GM21825 (cell line): ENCODE measurements at regions not wholly inside any gene's neighbourhood (a gene's known extent, or its start where the extent isn't known, plus 50 kb on each side); places are given as distances from the start of the nearest gene placed in this dataset.
"Not testable (repeated sequence)": the region's sequence is repeated elsewhere in the genome, so short reads cannot be mapped to it uniquely, and the experiment has no call there.

ENCODE experiments used
- ATAC-seq: cut with Tn5 transposase; IDR thresholded peaks from one replicate; pipeline ENCODE4 v1.9.1; 2021; ENCODE audit warnings: mild to moderate bottlenecking, moderate library complexity; ENCODE audit not compliant: unreplicated experiment

DNA sequence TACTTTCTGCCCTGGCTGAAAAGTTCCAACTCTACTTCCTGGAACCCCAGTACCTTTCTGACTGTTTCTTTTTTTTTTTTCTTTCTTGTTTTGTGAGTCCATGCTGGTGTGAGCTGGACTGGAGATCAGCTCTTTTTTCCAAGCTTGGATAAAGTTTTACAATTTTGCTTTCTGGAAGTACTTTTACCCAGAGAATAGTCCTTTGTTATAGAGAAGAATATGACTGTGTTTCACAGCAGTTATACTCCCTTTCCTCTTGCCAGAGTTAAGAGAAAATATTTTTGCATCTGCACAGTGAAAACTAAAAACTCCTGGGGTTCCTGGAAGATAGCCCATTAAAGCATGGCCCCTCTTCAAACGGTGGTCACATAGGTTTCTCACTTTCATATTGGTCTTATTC is 1100.6 kb downstream of the OTOL1 start:
- ATAC-seq: no peak

- not testable (repeated sequence) for ATAC-seq
These were observed 1101.9 kb downstream of the OTOL1 start for GRCh38 chr3:162598500-162598899.

- ATAC-seq: not testable (repeated sequence)
These were observed 1103.1 kb downstream of the OTOL1 start for GRCh38 chr3:162599742-162600141.

- no peak for ATAC-seq
These were observed 1104.6 kb downstream of the OTOL1 start for GRCh38 chr3:162601101-162601670.

GRCh38 chr3:162602619-162603018 is 1106.0 kb downstream of the OTOL1 start:
- no peak for ATAC-seq

DNA sequence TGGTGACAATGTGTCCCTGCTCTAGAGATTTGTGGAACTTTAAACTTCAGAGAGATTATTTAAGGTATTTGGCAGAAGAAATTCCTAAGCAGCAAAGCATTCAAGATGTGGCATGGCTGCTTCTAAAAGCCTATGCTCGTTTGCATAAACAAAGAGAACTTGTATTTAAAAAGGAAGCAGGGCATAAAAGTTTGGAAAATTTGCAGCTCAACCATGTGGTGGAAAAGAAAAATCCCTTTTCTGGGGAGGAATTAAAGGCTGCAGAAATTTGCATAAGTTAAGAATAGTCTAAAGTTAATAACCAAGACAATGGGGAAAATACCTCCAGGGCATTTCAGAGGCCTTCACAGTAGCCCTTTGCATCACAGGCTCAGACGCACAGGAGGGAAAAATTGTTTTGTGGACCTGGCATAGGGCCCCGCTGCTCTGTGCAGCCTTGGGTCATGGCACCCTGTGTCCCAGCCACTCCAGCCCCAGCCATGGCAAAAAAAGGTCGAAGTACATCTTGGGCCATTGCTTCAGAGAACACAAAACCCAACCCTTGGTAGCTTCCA is 1109.1 kb downstream of the OTOL1 start:
- ATAC-seq: no peak

- ATAC-seq: no peak
These were observed 1113.7 kb downstream of the OTOL1 start for GRCh38 chr3:162610261-162610660.

- ATAC-seq: no peak
These were observed 1116.4 kb downstream of the OTOL1 start for GRCh38 chr3:162612991-162613390.

GRCh38 chr3:162626172-162626571 is 1129.6 kb downstream of the OTOL1 start:
- no peak for ATAC-seq

DNA sequence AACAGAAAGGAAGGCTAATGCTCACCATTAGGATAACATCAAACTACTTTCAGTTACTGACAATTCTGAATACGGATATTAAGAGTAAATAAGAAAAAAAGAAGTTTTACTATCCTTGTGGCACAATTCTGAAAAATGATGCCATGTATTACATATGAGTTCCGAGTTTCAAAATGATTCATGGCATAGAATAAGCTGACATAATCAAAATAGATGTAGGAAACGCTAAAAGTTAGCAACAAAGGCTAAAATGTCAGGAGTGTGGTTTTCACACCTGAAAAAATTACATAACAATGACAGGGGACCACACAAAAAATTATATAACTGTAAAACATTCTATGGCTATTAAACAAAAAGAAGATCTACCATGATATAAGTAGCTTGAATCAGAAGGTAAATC is 1131.9 kb downstream of the OTOL1 start:
- ATAC-seq: no peak

GRCh38 chr3:162629372-162629771 is 1132.8 kb downstream of the OTOL1 start:
- no peak for ATAC-seq

DNA sequence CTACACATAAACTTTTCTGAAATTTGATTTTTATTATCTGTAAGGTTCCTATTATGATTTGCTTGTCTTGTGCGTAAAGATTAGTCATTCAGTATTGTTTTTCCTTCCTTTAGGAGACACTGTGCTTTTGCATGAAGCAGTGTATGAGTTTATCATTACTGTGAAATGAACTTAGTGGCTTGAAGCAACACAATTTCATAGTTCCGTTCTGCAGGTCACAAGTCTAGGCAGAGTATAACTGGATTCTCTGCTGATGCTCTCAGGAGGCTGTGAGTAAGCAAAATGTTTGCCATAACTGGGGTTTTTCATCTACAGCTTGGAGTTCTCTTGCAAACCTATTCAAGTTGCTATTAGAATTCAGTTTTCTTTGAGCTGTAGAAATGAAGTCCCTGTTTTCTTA is 1136.1 kb downstream of the OTOL1 start:
- ATAC-seq: no peak

DNA sequence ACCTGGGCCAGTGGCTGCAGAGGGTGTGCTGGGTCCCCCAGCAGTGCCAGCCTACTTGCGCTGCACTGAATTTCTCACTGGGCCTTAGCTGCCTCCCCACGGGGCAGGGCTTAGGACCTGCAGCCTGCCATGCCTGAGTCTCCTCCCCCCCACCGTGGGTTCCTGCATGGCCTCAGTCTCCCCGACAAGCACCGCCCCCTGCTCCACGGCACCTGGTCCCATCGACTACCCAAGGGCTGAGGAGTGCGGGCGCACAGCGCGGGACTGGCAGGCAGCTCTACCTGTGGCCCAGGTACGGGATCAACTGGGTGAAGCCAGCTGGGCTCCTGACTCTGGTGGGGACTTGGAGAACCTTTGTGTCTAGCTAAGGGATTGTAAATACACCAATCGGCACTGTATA is 1143.6 kb downstream of the OTOL1 start:
- ATAC-seq: not testable (repeated sequence)

DNA sequence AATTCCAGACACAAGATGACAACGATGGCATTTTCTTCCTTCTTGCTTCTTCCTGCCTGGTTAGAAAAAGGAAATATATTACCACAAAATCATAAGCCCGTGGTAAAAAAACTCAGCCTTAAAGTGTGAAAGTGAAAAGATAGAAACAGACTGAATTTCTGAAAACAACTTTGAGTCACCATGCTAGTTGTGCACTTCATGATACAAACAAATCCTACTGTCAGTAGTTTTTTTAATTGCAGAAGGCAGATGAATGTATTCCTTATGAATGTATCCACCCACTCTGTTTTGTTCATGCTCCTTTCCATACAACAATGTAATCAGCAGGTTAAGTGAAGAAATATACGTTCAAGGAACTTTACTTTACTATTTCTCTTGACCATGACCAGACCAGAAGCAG is 1144.7 kb downstream of the OTOL1 start:
- ATAC-seq: no peak

- no peak for ATAC-seq
These were observed 1145.3 kb downstream of the OTOL1 start for GRCh38 chr3:162641907-162642306.

DNA sequence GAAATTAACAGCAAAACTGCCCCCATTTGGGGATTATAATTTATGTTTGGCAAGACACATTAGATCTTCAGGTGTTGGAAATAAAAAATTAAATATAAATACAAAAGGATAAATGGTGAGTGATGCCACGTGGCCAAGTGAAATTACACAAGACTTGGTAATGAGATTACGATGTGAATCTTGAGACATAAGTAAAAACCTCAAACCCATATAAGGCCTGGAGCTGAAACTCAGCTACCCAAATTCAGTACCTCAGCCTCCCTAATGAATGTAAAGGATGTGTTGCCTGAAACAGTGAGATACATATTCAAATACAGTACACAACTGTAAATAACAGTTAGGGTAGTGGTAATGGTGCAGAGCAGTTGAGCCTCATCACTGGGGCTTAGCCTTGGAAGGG is 1146.6 kb downstream of the OTOL1 start:
- no peak for ATAC-seq

DNA sequence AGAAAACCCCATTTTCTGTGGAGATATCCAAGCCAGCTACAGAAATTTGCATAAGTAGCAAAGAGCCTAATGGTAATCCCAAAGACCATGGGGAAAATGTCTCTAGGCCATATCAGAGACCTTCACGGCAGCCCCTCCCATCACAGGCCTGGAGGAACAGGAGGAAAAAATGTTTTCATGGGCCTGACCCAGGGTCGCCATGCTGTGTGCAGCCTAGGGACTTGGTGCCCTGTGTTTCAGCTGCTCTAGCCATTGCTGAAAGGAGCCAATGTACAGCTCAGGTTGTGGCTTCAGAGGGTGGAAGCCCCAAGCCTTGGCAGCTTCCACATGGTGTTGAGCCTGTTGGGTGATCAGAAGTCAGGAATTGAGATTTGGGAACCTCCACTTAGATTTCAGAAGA is 1150.7 kb downstream of the OTOL1 start:
- no peak for ATAC-seq

DNA sequence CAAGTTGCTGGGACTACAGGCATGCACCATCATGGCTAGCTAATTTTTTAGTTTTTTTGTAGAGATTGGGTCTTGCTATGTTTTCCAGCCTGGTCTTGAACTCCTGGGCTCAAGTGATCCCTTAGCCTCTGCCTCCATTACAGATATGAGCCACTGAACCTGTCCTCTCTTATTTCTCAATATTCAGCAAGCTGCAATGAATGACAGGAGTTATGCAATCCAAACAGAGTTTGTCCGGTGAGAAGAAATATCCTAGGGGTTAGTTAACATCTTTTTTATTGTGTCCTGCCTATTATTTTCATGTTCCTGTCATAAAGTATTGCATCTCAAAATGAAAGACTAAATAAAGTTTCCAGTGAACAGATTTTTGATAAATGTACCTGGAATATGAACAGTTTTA is 1161.4 kb downstream of the OTOL1 start:
- ATAC-seq: no peak

- ATAC-seq: no peak
These were observed 1169.2 kb downstream of the OTOL1 start for GRCh38 chr3:162665684-162666391.

DNA sequence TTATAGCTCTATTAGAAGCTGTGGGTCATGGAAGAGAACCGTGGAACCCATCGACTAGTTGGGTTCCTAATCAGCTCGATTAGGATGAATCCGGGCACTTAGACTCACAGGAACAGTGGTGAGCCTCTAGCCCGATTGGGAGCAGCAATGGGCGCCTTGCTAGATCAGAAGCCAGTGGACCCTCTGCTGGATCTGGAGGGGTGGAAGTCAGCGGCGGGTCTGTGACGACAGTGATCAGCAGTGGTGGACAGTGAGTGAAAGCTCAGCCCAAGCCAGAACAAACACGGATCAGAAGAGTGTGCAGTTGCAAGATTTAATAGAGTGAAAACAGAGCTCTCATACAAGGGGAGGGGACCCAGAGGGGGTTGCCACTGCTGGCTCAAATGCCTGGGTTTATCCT is 1170.2 kb downstream of the OTOL1 start:
- ATAC-seq: no peak

DNA sequence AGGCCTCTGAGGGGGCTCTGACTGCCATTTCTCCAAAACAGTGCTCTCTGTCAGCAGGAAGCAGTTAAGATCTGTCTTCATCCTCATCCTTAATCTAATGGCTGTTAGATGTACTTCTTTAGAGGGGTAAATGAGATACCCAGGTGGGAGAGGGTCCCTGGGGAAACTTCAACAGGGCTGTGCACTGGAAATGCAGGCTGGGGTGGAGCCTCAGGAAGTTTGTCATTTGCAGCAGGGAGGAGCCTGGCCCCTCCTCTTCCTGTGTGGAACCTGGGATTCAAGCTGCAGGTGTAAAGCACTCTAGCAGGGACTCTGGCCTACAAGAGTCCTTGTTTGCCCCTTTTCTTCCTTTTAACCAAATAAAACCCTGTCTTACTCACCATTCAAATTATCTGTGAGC is 1173.6 kb downstream of the OTOL1 start:
- no peak for ATAC-seq

- ATAC-seq: no peak
These were observed 1180.9 kb downstream of the OTOL1 start for GRCh38 chr3:162677475-162677874.

DNA sequence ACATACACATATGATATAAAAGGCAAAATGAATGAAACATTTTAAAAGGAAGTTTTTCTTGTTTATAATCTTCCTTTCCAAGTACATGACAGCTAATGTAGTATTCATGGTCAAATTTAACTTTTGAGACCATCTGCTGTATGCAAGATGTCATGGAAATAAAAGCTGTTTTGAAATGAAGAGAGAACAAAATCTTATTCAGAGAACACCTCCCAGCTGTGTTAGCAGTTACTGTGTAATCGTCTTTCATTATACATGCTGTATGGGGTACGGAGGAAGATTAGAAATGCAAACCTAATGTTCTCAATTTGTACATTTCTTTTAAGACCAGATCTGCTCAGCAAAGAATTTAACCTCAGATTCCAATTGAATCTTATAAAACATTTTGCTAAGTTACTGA is 1182.3 kb downstream of the OTOL1 start:
- no peak for ATAC-seq
